ENCODE measurements at regions not wholly inside any gene's neighbourhood (a gene's known extent, or its start where the extent isn't known, plus 50 kb on each side); places are given as distances from the start of the nearest gene placed in this dataset.

GRCh38 chr11:26860895-26861294 is 133.0 kb upstream of the FIBIN start:
- H2AFZ ChIP-seq (ENCODE audit: low read depth, low read length) = no peak overlapping the region
- ChIA-PET CTCF (no interaction called here), POLR2A (no interaction called here)

More at GRCh38 chr11:26860895-26861294, 133.0 kb upstream of the FIBIN start:
- H3K4me3 ChIP-seq (replicated peaks in 1 of 3; ENCODE audit: insufficient read depth in 1 of 3, low read depth in 1 of 3, low read length in 3 of 3) = no peak overlapping the region
- dilution Hi-C loops (cut with MboI; ENCODE audit: extremely low pct_ligation_motif_present, low sequenced_read_pairs) = no loop called here
- H3K27me3 ChIP-seq (ENCODE audit: control insufficient read depth in 2 of 2, insufficient read depth in 2 of 2, low read length in 2 of 2) = no peaks in the 10 kb centered on the region
- no peak for TF ChIP-seq JUN (IDR thresholded peaks at IDR 0.05; ENCODE audit: borderline replicate concordance, insufficient read depth, insufficient read length, low read depth)
- no peak for TF ChIP-seq FOS (IDR thresholded peaks at IDR 0.05; ENCODE audit: borderline replicate concordance, insufficient read depth, low read length)
- TF ChIP-seq GATA2 (IDR thresholded peaks at IDR 0.05; ENCODE audit: insufficient read depth, insufficient read length, low read depth, low read length) = no peak
- no peak for TF ChIP-seq POLR2A (IDR thresholded peaks at IDR 0.05; ENCODE audit: low read depth, low read length)
- no peak for TF ChIP-seq MAX (IDR thresholded peaks at IDR 0.05; ENCODE audit: insufficient read depth, insufficient read length)
- TF ChIP-seq POLR2AphosphoS5 (IDR thresholded peaks at IDR 0.05; ENCODE audit: insufficient read depth, low read depth, low read length) = no peak
- no peak for TF ChIP-seq CTCF (IDR thresholded peaks at IDR 0.05; ENCODE audit: extremely low read depth in 1 of 2, insufficient read depth in 1 of 2, low read depth in 1 of 2, low read length in 2 of 2)
- no peak for TF ChIP-seq MYC (IDR thresholded peaks at IDR 0.05; ENCODE audit: low read depth, low read length)
- TF ChIP-seq EZH2 (IDR thresholded peaks at IDR 0.05; ENCODE audit: borderline replicate concordance, low read depth, low read length, severe bottlenecking) = no peak
- no peak for FAIRE-seq
- H3K9me3 ChIP-seq (replicated peaks; ENCODE audit: control insufficient read depth, insufficient read depth, low read length) = no peaks in the 10 kb centered on the region
- no TSS peak for BruUV-seq (replicated peaks)
- H3K9me1 ChIP-seq (replicated peaks; ENCODE audit: control insufficient read depth, extremely low read depth, insufficient read depth, low read length) = no peaks in the 10 kb centered on the region
- H4K20me1 ChIP-seq (replicated peaks; ENCODE audit: control insufficient read depth, extremely low read depth, insufficient read depth, low read length) = no peaks in the 10 kb centered on the region
- H3K36me3 ChIP-seq (ENCODE audit: control insufficient read depth in 2 of 2, extremely low read depth in 1 of 2, insufficient read depth in 2 of 2, low read length in 2 of 2) = no peaks in the 10 kb centered on the region
- no peak for DNase-seq (ENCODE audit: low read depth, low spot score)
- H3K79me2 ChIP-seq (ENCODE audit: control insufficient read depth, insufficient read depth, low read length) = no peaks in the 10 kb centered on the region
- H3K4me1 ChIP-seq (ENCODE audit: control insufficient read depth, extremely low read depth, insufficient read depth, low read length) = no peaks in the 10 kb centered on the region
- H3K9ac ChIP-seq (replicated peaks; ENCODE audit: extremely low read depth, insufficient read depth, low read length) = no peak overlapping the region
- intact Hi-C loops (cut with micrococcal nuclease) = no loop called here
- H3K4me2 ChIP-seq (ENCODE audit: insufficient read depth, low read length) = no peak overlapping the region
- no peak overlapping the region for H3K27ac ChIP-seq (ENCODE audit: insufficient read depth, low read depth, low read length)

Measured in endothelial cell of umbilical vein (primary cell).